ENCODE measurements at regions not wholly inside any gene's neighbourhood (a gene's known extent, or its start where the extent isn't known, plus 50 kb on each side); places are given as distances from the start of the nearest gene placed in this dataset.

DNA sequence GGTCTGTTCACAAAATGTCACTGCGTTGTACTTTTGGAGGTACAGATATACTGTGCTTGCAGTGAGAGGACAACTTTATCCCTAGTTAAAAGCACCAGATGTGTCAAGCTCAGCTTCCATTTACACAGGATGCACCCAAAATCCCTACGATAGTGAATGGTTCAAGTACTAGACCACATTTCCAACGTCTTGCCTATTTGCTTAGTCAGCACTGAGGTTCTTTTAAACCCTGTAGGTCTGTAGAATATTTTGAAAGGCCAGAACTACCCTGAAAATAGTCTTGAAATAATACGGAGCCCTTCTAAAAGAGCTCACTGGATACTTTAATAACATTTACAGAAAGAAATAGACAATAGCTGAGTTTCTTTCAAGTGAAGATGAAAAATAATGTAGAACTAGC, 466.1 kb downstream of the FUT8 start:
- no peak for DNase-seq

DNA sequence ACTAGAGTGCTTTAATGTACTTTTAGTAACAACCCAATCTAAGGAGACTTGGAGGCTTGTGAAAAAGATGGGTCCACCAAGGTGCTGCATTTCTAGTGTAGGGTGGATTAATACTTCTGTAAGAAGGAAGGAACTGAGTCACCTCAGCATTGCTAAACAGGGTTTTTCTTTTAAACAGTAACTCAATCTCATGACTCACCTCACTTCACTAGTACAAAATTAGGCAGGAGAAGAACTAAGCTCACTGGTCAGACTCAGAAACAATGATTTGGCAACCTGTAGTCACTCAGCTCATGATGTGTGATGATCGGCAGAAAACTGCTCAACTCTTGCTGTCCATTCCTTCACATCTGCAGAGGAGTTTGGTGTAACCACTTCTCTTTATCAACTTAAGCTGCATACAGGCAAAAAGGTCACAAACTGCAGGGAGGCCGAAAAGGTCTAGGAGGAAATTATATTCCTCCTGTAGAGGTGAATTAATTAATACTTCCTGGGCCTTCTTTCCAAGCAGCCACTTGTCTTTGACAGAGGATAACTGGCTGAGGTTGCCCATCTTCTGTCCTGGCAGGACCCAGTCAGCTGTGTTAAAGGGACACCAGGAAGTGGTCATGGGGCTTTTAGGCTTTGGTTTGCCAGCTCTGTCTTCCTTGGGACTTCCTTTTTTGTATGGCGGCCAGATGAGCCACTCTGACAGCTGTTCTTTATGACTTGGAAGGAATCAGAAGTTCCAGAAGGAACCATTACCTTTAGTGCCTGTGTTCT, 466.9 kb downstream of the FUT8 start:
- no peak for DNase-seq

DNA sequence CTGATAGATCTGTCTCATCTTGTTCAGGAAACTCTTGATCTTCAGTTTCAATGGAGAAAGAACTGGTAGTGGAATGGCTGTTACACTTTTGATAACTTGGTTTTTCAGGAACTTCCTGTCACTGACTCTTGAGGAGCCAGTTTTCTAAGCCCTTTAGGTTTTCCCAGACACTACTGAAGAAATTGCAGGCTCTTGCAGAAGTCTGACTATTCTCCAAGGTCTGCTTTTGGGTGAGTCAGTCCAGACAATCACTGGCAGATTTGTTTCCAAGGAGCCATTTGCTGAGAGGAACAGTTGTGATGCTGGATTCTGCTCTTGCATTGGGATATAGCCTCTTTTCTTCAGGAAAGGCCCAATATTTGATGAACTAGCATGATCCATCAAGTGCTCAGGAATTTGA, 468.0 kb downstream of the FUT8 start:
- no peak for DNase-seq

DNA sequence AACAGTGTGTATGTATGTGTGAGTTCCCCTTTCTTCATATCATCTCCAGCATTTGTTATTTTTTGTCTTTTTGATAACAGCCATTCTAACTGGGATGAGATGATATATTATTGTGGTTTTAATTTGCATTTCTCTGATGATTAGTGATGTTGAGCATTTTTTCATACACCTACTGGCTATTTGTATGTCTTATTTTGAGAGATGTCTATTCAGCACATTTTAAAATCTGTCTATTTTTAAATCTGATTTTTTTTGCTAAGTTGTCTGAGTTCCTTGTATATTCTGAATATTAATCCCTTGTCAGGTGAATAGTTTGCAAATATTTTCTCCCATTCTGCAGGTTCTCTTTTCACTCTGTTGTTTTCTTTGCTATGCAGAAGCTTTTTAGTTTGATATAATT, 469.1 kb downstream of the FUT8 start:
- no peak for DNase-seq

DNA sequence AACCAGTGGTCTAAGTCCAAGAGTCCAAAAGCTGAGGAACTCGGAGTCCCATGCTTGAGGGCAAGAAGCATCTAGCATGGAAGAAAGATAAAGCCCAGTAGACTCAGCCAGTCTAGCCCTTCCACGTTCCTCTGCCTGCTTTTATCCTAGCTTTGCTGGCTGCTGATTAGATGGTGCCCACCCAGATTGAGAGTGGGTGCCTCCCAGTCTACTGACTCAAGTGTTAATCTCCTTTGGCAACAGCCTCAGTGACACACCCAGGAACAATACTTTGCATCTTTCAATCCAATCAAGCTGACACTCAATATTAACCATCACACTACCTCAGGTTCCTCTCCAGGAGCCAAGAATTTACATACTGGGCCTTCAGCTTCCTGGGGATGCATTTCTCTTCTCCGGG, 476.1 kb downstream of the FUT8 start:
- no peak for DNase-seq

GRCh38 chr14:65892315-65892714, 479.8 kb downstream of the FUT8 start:
- DNase-seq = no peak

GRCh38 chr14:65900164-65900563, 487.6 kb downstream of the FUT8 start:
- DNase-seq = no peak

GRCh38 chr14:65901595-65901994, 489.1 kb downstream of the FUT8 start:
- DNase-seq = no peak

DNA sequence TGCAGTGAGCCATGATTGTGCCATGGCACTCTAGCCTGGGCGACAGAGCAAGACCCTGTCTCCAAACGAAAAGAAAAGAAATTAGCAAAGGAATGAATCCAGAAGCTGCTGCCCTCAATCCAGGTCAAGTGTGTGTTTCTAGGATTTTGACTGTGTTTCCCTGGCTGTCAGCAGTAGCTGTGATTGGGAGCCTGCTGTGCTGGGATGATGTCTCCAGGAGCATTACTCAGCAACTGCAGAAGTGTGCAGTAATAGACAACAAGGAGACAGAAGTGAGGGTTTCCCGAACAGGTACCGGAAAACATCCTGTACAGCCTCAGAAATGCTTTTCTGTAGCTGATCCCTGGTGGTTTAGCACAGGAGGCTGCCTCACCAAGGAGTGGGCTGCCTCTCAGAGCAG, 492.5 kb downstream of the FUT8 start:
- no peak for DNase-seq

DNA sequence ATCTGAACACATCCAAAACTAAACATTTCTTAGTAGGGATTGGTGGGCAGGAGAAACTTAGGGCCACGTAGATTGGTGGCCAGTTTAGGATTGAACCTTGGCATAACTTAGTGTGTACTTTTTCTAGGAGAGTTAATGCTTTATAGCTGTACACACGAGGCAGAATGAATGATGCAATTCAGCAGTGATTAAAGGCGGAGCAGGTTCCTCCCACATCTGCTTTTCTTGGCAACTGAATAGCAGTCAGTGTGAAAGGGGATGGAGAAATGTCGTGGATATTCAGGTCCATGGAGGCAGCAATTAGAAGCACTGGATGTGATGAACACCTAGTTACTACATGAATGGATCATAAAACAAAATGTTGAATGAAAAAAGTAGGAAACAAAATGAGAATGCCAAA, 493.8 kb downstream of the FUT8 start:
- no peak for DNase-seq

- no peak for DNase-seq
These were observed 494.4 kb downstream of the FUT8 start for GRCh38 chr14:65906948-65907347.

DNA sequence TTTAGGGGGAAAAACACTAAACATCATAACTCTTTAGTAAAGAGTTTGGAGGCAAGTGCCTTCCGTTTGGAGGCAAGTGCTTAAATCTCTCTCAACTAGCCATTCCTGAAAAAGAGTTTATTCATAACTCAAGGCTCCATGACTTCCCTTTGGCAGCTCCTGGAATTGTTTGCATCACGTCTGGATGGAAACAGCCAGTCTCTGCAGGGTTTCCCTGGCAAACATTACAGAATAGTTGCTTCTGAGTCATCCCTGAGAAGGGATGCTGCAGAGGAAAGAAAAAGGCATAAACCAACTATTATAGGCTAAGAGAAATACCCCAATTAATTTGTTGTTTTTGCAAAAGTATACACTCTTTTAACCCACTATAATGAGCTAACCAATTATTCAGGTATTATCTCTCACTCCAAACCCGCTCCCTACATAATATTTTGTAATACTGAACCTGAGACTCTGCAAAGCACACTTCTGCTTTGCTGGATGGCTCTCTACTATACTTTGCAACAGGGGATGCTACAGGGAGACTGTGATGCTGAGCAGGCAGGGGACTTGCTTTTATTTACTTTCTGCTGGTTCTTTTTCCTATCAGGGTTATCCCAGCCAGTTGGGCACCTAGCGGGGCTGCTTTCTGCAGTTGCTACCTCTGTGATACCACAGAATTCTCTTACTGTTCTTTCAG, 497.7 kb downstream of the FUT8 start:
- DNase-seq = no peak

GRCh38 chr14:65915125-65915524, 502.6 kb downstream of the FUT8 start:
- DNase-seq = no peak

- DNase-seq = no peak
These were observed 503.5 kb downstream of the FUT8 start for GRCh38 chr14:65916055-65916454.

- no peak for DNase-seq
These were observed 508.5 kb downstream of the FUT8 start for GRCh38 chr14:65920996-65921395.

- DNase-seq = no peak
These were observed 509.6 kb downstream of the FUT8 start for GRCh38 chr14:65922142-65922541.

GRCh38 chr14:65926504-65926903, 514.0 kb downstream of the FUT8 start:
- DNase-seq = no peak

DNA sequence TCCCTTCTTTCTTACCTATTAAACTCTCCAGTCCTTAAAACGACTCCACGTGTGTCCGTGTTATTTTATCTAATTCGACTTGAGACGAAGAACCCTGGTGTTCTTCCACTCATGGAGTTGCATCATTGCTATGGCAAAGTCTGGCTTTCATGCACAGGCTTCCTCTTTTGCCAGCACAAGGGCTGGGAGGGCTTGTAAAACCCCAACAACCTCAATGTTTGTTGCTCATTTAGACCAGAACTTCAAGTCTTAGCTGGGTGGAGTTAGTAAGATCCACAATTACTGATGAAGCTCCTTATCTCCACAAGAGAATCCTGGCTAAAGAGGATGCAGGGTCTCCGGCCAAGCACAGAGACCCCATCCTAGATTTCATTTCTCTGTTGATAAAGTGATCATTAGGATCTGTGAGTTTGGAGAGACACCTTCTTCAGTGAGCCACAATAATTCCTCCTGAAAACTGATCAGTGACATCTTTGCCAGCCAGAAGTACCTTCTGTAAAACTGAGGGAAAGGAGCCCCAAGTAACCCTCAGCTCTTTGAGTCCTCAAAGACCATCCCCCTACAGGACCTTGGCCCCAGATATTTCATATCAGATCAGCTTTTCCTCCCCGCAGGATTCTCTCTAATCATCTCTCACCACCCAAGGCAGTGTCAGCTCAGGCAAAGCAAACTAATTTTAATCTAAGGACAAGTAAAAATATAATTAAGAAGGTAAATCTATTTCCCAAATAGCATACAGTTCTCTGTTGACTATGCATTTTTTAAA, 514.6 kb downstream of the FUT8 start:
- DNase-seq = no peak

DNA sequence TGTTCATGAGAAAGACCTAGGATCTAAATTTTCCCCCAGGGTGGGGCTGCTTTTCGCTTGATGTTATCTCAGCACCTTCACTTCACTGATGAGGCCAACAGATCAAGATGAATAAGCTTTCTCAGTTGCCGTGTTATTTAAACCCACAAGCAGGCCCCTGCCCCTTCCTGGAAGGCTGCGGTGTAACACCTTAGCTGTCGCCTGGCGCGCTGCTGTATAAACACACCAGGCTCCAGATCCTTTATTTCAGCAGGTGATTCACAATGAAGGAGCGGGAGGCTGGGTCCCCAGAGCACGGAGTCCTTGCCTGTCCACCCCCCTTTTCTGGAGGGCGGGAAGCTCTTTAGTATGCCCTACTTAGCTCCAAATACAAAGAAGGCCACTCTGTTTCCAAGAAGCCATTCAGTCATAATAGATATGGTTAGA, 515.4 kb downstream of the FUT8 start:
- peak; percentile 5 for DNase-seq

DNA sequence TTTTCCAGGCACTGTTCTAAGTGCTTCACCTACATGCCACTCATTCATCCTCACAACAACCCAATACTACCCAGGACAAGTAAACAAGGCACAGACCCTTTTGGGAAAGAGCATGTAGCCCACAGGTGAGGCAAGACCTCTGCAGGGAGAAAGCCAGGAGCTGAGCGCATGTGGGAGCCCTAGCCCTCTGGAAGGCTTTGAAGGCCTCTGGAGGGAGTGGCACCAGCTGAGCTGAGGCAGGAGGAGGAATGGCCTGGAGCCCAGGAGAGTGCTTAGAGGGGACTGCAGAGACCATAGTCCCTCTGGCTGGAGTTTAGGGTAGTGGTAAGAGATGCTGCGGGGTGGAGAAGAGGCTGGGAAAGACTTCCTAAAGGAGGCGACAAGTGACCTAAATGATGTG, 516.5 kb downstream of the FUT8 start:
- DNase-seq = no peak

DNA sequence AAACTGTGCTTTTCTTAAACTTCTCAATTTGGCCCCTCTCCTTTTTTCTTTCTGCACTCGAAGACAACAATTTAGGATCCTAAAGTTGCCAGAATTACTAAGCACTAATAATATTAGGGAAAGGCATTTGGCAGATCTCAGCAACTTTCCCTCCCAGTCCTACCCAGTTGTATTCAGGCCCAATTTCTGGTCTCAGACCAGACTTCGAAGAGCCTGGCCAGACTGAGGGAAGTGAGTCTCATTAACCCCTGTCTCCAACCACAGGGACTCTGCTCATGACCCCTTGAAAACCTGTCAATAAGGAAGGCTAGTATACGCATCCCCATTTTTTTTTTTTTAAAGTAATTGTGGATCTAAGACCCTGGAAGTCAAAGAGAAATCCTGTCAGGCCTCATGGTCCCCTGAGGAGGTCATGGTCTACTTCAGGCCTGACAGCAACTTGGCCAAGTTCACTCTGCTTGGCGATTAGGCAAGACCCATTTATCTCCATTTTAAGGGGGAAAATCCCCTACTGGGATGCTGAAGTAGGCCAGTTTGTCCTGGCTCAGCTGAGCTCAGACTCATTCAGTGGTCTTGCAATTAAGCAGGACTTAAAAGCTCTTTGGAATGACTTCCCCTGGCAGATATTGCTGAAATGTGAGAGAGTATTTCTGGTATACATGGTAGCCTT, 521.0 kb downstream of the FUT8 start:
- DNase-seq = no peak

DNA sequence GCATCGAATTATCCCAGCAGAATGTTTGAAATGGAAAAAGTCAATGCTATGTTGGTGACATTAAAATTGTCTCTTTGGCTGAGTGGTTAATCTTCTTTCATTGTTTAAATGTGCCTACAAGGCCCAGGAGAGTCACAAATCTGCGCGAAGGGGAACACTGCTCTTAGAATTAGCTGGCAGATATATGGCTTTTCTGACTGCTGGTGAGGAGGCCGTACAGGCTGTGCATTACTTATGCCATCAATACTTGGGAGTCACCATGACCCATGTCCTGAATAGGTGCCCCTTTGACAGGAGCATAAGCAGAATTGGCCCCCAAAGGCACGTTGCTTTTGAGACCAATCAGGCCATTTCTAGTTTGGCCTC, 521.5 kb downstream of the FUT8 start:
- DNase-seq = no peak

DNA sequence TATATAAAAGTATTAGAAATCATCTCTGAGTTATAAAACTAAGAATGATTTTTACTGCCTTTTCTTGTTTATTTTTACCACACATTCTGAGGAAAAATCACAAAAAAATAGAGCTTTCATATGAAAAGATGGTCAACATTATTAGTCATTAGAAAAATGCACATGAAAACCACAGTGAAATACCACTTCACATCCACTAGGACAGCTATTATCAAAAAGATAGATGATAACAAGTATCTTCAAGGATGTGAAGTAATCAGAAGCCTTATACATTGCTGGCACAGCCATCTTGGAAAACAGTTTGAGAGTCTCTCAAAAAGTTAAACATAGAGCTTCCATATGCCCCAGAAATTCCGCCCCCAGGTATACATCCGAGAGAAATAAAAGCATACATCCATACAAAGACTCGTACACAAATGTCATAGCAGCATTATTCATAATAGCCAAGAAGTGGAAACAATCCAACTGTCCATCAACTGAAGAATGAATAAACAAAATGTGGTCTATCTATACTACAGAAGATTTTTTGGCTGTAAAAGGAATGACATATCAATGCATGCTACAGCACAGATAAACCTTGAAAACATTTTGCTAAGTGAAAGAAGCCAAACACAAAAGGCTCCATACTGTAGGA, 523.9 kb downstream of the FUT8 start:
- no peak for DNase-seq
